NCI-H1092 treated with DMSO at 0.1 percent for 48 hours (cell line): ENCODE measurements at regions not wholly inside any gene's neighbourhood (a gene's known extent, or its start where the extent isn't known, plus 50 kb on each side); places are given as distances from the start of the nearest gene placed in this dataset.
"Not testable (repeated sequence)": the region's sequence is repeated elsewhere in the genome, so short reads cannot be mapped to it uniquely, and the experiment has no call there.

Experiments
- DNase-seq: peaks from one replicate; lab custom pipeline; 2025; lab: John Stamatoyannopoulos, UW

GRCh38 chr12:131362291-131363211, 348.3 kb upstream of the SFSWAP start:
- no peak for DNase-seq

DNA sequence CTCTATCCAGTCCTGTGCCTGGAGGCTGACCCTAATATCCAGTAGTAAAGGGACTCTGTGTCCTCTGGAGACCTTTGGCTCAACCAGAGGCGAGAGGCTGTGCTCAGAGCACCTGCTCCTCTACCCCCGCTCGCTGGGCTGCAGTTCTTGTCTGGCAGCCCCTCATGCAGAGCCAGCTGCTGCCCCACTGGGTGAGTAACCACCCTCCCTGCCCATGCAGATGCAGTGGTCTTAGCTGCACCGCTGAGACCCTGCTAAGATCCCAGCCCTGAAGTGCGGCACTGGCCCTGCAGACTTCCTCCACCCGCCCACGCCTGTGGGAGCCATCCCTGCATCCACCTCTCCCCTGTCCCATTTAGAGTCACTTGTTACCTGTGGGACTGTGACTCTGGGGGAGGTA, 347.5 kb upstream of the SFSWAP start:
- no peak for DNase-seq

GRCh38 chr12:131363841-131364495, 346.9 kb upstream of the SFSWAP start:
- DNase-seq: no peak

GRCh38 chr12:131364903-131365820, 345.7 kb upstream of the SFSWAP start:
- no peak for DNase-seq

DNA sequence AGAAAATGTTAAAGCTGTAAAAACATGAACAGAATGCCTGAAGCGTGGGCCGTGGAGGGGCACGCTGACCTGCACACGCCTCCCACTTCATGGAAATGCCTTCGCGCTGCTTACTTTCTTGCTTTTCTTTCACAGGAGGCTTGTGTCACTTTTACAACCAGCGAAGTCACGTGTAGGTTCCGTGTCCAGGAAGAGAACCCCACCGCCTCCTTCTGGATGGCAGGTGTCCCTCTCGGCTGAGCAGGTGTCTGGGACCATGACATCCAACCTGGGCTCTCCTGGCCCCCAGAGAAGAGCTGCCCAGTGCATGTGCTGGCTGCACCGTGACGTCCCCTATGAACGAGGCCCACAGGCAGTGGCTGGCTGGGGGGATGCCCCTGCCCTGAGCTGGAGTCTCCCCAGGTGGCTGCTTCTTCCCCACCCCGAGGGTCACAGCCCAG, 345.0 kb upstream of the SFSWAP start:
- no peak for DNase-seq

- no peak for DNase-seq
Observed at GRCh38 chr12:131366261-131366871, 344.5 kb upstream of the SFSWAP start.

GRCh38 chr12:131367067-131367982, 343.6 kb upstream of the SFSWAP start:
- not testable (repeated sequence) for DNase-seq

DNA sequence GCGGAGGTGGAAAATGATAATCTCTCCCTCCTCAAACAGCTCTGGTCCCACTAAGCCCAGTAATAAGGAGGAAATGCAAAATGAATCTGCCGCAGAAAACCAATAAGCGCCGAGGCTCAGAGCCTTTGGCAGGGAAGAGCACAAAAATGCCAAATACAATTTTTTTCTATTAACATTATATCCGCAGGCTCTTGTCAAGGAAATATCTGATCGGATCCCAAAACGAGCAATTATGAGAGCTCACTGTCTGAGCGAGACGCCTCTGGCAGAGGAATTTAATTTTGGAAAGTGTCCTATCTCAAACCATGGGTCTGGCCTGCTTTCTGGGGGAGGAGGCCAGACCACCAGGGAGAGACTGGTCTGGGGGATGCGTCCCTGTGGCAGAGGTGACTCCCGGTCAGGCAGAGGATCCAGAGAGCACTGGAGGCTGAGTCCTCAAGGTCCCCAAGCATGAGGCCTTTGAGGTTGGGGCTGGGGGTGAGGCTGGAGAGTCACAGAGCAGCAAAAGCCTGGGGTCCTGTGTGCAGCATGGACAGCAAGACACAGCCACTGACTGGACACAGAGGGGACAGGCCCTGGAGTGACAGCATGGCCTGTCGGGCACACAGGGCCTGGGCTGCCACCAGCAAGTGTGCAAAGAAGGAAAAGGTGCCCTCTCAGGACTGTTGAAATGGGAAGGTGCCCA, 342.8 kb upstream of the SFSWAP start:
- no peak for DNase-seq

GRCh38 chr12:131368668-131369071, 342.2 kb upstream of the SFSWAP start:
- no peak for DNase-seq

DNA sequence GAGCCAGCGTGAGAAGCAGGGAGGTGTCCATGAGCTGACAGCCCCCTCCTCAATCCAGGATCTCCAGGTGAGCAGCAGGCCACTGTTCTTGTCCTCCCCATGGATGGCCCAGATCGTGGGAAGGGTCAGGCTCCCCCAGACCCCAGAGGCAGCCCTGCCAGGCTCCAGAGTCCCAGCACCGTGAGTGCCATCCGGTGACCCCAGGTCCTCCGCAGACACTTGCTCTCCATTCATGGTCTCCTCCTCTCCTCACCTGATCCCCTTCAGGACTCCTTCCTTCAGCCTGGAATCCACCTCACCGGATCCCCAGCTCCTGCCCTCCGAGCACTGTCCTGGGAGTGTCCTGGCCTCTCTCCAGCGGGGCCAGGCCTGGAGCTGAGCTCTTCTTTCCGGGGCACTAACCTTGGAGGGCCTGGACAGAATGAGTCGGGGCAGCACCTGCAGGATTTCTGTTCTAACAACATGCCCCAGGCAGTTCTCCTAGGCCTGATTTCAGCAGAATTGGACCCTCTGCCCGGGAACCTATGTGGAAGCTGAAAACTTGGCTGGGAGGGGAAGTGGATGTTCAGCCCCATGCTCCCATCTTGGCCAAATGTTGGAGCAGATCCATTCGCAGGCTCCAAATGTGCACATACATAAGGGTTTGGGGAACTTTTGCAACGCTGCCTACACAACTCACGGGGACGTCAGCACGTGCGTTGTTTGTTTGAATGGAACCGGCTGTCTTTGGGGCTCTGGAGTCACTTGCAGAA, 341.6 kb upstream of the SFSWAP start:
- no peak for DNase-seq

GRCh38 chr12:131370321-131370720, 340.6 kb upstream of the SFSWAP start:
- DNase-seq: no peak

DNA sequence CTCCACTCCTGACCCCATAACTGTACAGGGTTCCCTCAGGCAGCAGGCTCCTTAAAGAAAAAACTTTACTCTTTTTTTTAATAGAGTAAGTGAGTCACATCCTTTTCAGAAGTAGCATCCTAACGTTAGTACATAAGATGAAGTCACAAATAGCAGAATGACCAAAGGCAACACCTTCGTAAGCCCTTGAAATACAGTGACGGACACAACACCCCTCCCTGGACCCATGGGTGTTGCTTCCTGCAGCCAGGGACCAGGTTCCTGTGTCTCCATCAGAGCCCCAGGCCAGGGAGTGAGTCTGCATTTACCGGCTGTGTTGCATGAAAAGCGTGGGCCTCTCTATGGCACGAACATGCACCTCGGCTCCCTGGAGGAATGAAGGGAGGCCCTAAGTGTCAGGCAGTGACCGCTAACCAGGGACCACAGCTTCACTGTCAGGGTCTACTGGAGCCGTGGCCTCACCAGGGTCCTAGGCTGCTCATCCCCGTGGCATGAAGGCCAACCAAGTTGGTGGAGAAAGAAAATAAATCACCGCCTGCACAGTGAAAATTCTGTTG, 340.0 kb upstream of the SFSWAP start:
- DNase-seq: no peak

GRCh38 chr12:131371401-131372170, 339.3 kb upstream of the SFSWAP start:
- no peak for DNase-seq

DNA sequence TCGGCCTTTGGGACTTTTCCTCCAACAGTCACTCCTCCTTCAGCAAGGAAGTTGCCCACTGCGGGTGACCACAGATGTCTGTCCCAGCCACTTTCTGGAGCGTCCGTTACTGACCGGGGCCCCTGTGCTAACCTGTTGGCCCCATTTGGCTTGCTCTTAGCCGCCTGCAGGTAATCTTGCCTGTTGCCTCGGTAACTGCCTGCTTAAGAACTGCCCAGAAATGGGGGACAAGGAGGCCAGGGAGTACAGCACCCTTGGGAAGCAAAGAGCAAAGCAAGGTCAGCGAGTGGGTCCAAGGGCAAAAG, 338.8 kb upstream of the SFSWAP start:
- DNase-seq: no peak

GRCh38 chr12:131372706-131373195, 338.1 kb upstream of the SFSWAP start:
- DNase-seq: no peak

GRCh38 chr12:131375261-131375971, 335.5 kb upstream of the SFSWAP start:
- no peak for DNase-seq

DNA sequence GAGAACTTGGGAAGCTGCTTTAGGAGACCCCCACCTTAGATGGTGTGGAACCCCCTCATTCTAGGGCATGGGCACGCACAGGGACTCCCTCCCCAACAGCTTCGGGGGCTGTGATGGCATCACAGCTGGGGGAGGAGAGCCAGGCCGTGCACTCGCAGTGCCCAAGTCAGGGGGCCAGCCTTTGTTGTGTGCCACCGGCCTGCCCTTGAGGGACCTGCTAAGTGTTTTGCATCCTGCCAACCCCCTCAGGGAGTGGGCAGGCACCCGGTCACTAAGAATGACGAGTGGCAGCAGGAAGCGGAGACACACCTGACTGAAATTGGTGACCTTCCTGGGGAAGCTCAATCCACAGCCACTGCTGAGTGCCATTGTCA, 334.9 kb upstream of the SFSWAP start:
- no peak for DNase-seq
